NOMO-1 (cell line): ENCODE measurements at regions not wholly inside any gene's neighbourhood (a gene's known extent, or its start where the extent isn't known, plus 50 kb on each side); places are given as distances from the start of the nearest gene placed in this dataset.
"Not testable (repeated sequence)": the region's sequence is repeated elsewhere in the genome, so short reads cannot be mapped to it uniquely, and the experiment has no call there.

Experiments
- DNase-seq, 2 experiments: peaks; one replicate each; lab custom pipeline; 2025; ENCODE audit not compliant: unreplicated experiment in 2 of 2; lab: John Stamatoyannopoulos, UW

DNA sequence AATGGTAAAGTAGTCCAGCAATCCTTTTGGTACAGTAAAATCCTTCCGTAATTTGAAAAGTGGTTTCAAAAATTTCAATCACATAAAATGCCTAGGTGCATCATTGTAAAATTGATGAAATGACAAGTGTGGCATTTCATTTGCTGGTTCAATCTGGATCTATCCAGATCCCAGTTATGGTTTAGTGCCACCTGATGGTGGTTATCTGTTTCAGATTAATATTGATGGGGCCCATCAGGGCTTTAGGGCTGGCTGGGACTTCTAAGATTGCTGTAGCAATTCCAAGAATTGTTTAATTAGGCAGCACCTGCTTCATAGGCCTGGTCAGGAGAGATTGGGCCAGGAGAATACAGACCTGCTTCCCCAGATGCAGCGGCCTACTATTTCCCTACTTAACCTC, 55.5 kb upstream of the PIK3C3 start:
- no peak for DNase-seq

DNA sequence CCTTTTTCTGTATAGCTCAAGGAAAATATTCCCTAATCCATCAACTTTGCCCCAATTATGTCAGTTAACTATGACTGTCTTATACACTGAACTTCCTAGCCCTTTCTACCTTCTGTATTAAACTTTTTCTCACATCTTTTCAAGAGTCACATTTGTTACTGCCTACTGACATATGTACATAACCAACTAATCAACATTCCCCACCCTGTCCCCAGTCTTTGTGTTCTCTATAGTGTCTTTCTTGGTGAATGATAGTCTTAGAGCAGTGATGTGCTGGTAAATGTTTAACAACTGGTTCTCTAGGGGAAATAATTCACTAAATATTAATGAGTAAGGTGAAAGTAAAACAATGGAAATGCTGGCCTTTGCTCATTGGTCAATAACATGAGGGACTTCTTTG, 61.6 kb upstream of the PIK3C3 start:
- DNase-seq = no peak

DNA sequence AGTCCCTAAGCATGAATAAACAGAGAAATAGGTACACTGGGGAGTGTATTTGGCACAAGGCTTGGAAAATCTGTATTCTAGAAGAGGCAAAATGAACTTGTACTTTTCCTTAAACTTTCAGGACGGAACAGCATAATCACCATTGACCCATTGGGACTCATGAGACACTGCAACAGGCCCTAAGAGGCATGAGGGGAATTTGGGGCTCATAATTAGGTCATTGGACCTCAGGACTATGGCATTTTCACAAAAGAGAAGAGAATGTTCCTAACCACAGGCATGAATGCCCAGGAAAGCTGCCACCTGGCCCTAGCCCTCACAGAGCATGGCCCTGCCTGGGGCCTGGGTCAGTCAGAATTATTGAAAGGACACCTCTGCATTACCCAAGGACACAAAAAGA, 67.9 kb upstream of the PIK3C3 start:
- no peak for DNase-seq

DNA sequence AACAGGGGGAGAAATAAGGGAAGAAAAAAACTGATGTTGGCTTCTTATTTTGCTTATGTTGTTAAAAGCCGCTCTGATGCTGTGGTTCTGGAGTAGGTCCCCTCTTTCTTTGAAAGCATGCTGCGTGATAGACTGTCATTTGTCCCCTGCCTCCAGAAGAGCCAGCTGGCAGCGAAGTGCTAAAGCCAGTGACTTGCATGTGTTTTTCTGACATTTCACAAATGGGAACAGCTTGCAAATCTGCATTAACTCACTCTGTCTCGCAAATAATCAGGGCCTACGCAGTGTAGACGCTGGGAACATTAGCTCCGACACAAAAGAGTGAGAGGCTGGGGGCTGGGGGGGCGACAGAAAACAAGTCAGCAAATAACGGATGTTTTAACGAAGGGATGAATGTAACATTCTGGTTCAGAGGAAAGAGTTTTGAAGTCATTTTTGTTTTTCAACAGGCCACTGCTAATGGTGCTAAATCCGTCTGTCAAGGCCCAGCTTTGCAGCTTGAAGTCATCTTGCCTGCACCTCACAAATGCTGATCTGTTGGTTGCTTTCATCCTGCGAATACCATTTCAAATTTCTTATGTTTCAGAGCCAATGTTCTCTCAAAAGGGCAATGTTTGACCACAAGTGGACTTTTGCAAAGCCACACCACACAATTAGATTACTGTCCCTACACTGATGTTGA, 68.8 kb upstream of the PIK3C3 start:
- DNase-seq = no peak

DNA sequence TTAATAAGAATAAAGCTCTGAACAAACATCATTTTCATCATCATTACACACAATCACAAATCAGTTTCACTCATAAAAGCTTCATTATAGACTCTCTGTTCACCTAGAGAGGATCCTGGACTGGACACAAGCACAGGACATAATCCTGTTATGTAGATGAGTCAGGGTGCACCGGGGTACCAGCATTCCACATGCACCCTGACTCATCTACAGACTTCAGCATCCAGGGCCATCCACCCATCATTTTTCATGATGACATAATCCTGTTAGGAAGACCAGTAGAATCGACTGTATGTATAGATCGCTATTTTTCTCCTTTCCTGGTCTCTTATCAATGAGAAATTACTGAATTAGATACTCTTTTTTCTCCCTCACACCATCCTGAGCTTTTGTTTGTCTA, 73.7 kb upstream of the PIK3C3 start:
- no peak for DNase-seq

DNA sequence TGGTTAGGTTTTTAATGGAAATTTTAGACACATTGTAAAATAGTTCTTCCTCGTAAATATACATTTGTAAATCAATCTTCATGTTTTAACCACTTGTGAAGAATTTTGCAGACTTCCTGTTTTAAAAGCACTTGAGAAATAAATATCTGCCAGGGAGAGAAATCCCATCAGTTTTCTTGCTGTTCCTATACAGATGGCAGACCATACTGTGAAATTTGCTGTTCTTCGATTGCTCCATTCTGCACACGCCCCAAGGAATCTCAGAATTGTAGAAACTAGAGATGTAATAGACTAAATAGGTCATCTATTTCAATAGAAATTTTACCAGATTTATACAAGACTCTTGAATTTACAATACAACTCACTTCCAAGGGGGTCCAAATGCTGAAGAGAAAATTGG, 75.8 kb upstream of the PIK3C3 start:
- no peak for DNase-seq

DNA sequence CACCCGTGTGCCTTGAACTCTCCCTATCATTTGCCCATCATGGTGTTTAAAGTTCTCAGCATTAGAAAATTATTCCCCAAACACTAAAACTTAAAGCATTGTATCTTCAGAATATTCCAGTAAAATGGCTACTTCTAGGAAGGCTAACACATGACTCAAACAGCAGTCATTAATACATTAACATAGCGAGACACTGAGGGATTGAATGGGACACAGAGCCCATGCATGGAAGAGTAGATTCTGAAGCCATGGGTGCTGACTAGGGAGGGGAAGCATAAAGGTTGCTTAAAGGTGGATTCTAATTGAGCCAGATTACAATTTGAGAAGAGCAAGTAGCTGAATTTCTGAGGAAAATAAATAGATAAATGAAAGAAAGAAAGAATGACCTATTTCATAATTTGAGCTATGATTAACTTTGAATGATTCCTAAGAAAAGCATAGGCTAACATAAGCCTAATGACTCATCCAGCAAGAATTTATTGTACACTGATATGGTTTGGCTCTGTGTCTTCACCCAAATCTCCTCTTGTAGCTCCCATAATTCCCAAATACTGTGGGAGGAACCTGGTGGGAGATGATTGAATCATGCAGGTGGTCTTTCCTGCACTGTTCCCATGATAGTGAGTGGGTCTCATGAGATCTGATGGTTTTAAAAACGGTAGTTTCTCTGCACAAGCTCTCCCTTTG, 79.8 kb upstream of the PIK3C3 start:
- DNase-seq = no peak

DNA sequence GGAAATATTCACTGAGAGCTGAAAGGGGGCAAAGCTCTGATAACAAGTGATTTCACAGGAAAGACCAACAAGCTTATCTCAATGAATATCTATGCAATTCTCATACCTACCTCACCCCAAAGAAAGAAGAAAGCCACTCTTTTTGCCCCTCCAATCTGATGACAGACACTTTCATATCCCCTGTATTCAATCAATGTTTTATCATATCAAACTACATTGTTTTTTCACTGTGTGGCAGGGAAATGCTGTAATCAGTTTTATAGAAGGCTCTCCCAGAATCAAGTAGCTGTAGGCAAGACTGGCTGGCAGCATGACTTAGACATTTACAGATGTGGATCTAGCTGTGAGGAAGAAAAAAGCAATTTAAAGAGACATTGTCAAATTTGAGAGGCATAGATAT, 81.3 kb upstream of the PIK3C3 start:
- no peak for DNase-seq

DNA sequence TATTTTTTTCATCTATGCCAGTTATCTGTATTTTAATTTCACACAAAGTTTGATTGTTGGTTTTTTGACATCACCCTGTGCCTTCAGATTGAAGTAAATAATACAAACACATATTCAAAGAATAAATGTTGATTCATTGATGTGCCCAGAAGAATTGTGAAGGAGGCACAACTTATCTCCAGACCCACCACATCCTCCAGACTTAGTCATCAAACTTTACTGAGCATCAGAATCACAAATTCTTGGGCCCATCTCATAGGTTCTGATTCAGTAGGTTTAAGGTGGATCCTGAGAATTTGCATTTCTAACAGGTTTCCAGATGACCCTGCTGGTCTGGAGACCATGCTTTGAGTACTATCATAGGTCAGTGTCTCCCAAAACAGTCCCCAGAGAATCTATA, 82.8 kb upstream of the PIK3C3 start:
- no peak for DNase-seq

DNA sequence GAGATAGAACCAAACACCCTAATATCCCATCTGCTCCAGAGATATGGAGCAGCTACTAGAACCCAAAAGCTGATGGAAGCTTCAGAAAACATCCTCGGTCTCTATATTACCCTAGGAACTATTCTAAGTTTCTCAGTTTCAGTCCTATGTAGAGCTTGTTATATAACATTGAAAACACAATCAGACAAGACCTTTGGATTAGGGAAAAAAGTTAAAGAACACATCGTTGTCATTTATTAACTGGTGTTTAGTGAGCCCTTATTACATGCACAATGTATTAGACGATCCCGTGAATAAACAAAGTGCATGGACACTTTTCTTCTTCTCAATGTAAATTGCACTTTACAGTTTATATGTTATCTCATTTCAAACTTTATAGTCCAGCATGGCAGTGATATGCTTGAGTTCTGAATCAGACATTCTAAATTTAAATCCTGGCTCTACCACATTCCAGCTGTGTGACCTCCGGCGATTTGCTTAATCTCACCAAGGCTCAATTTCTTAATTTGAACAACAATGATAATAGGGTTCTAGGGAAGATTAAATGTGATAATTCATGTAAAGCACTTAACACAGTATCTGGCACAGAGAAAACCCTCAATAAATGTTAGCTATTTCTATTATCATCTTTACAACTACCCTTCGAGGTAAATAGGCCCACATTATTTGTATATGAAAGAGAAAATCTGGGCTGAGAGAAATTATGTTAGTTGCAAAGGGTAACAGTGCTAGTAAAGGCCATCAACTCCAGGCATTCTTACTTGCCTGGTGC, 83.6 kb upstream of the PIK3C3 start:
- DNase-seq = no peak

DNA sequence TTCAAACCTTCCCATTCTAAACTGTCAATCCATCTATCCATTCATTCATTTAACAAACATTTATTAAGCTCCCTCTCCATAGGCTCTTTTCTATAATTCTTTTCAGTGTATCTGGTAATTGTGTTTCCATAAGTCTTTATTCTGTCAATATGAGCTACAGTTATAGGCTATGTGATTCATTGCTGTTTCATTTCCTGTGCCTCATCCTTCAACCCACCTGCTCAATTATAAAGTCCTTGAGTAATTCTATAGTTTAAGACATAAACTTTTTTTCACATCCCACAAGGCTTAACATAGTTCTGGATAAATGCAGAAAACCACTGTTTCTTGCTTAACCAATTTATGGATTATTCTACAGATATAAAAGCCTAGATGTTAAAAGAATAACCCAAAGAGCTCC, 84.2 kb upstream of the PIK3C3 start:
- no peak for DNase-seq

DNA sequence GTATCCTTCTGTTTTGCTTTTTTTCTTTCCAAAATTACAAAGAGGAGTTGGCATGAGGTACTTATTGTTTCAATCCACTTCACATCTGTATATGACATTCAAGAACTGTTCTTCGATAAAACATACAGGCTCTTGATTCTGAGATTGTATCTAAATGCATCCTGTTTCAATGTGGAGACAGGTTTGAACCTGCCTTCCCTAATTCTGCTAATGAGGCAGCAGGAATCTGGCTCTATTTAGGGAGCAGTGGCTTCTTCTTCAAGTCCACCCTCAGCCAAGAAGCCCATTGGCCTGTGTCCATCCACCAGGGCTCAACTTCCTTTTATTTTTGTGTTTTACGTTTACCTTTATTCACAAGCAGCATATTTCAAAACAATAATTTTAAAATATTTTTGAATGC, 84.8 kb upstream of the PIK3C3 start:
- DNase-seq = no peak

DNA sequence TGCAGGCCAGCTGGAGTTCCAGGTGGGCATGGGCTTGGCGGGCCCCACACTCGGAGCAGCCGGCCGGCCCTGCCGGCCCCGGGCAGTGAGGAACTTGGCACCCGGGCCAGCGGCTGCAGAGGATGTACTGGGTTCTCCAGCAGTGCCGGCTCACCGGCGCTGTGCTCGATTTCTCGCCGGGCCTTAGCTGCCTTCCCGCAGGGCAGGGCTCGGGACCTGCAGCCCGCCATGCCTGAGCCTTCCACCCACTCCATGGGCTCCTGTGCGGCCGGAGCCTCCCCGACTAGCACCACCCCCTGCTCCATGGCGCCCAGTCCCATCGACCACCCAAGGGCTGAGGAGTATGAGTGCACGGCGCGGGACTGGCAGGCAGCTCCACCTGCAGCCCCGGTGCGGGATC, 89.2 kb upstream of the PIK3C3 start:
- DNase-seq = not testable (repeated sequence)

DNA sequence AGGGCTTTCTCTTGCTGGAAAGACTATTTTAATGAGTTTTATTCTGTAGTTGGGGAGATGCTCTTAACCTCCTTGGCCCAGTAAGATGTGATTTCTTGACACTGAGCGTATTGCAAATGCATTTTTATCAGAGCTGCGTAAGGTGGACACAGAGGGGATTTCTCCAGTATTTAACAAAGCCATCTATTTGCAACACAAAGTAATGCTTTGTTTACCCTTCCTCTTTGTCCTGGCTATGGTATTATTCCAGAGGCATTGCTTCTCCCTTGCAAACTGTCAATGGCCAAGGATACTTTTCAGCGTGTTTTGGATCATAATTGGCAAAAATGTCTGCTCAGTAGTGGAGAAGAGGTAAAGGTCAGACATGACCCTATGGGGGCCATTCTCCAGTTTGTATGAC, 90.8 kb upstream of the PIK3C3 start:
- DNase-seq = no peak

DNA sequence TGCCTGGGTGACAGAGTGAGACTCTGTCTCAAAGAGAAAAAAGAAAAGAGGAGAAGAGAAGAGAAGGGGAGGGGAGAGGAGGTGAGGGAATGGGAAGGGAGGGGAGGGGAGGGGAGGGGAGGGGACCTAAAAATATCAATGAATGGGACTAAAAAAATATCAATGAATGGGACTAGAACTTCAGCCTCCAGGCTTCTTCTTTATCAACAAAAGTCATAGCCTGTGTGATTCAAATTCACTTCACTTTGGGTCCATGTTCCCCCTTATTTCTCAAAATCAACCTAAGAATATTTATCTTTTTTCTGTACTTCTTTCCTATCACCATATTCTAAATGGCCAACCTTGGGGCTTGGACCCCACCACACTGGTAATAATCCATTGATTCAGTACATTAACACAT, 92.1 kb upstream of the PIK3C3 start:
- DNase-seq = no peak

DNA sequence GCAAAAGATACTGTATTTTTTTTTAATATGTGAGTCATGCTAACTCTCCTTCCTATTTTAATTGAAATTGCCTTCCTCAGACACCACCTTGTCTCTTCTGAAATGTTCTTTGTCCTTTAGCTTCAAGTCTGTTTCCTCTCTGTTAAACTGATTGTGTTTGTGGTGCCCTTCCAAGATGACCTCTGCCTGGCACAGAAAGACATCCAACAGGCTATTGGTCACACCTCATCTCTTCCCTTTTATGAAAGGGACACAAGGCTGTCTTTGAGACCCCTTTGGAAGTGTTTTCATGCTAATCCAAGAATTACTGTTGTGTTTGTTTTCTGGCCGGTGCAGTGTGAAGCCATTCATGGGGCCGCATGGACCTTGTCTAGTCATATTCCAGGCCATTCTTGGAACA, 94.0 kb upstream of the PIK3C3 start:
- no peak for DNase-seq

DNA sequence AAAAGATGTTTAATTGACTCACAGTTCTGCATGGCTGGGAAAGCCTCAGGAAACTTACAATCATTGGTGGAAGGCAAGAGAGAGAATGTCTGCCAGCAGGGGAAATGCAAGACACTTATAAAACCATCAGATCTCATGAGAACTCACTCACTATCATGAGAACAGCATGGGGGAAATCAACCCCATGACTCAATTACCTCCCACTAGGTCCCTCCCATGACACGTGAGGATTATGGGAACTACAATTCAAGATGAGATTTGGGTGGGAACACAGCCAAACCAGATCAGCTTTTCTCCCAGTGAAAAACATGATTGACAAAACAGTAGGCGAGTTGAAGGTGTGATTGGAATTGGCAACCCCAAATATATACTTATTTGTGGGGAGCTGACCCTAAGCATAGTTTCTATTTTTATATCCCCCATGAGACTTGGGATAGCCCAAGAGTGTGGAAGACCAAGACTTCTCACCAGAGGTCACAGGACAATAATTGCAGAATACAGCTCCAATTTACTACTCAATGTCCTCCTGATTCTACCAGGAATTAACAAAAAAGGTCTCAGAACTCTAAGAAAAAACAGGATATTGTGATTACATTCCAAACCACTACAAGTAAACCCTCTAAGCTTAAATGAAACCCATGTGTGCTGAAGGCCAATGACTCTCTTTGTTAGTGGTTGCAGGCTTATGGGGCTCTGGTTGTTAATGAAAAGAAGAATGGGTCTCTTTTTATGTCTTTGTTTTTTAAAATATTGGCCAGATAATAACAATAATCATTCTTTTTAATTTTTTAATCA, 96.1 kb upstream of the PIK3C3 start:
- DNase-seq = no peak

DNA sequence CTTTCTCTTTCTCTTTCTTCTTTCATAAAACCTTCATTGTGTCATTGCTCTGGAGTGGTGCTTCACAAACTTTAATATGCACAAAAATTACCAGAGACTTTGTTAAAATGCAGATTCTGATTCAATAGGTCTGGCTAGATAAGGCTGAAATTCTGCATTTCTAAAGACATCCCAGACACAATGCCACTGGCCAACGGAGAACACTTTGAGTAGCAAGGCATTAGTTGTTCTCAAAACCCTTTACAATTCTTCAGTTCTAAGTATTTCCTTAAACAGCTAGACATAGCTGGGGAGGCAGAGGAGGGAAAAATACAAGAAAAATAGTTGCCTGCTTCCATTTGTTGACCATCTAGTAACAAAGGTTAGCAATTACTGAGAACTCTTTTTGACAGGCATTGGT, 101.8 kb upstream of the PIK3C3 start:
- DNase-seq = no peak

DNA sequence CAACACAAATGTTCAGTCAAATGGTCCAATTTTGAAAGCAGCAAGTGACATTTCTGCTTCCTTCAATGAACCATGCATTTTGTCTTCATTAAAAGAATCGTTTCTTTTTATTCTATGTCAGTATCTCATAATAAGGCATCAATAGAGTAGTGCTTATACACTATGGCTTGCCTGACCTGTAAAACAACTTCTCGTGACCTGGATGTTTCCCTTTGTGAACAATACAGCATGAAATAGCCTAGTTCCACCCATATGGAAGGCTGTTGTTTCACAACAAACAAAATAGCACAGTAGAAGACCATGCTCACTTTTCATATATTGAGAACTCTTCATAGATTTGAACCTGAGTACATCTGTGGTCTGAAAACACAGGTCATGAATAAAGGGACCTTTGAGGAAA, 104.3 kb upstream of the PIK3C3 start:
- DNase-seq = no peak

DNA sequence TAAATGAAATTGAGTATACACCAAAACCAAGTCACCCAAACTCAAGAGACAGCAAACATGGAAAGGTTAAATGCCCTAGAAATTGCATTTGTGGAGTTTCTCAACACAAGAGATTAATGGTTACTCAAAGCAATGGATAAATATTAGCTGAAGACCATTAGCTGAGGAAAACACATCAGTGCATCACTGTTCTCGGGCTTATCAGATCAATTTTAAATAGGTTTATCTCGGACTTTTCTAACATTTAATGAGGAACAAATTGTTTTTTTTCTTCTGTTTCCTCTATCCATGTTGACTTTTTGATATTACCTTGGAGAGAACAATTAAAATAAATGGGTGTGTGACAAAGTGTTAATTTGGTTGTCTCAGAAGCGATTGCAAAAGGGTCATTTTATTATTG, 105.4 kb upstream of the PIK3C3 start:
- no peak for DNase-seq

DNA sequence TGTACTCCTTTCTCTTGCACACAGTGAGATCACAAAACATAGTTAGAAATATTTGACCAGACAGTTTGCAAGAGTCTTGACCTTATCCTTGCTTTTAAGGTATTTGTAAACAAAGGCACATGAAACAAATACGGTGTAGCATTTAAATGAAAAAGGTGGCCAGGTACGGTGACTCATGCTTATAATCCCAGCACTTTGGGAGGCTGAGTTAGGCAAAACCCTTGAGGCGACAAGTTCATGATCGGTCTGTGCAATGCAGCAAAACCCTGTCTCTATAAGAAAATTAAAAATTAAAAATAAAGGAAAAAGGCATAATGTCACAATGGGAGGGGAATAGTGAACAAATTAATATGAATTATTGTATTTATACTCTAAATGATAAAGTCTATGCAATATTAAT, 109.5 kb upstream of the PIK3C3 start:
- DNase-seq = no peak
